BLaER1 (cell line): ENCODE measurements at regions not wholly inside any gene's neighbourhood (a gene's known extent, or its start where the extent isn't known, plus 50 kb on each side); places are given as distances from the start of the nearest gene placed in this dataset.
"Not testable (repeated sequence)": the region's sequence is repeated elsewhere in the genome, so short reads cannot be mapped to it uniquely, and the experiment has no call there.

ENCODE experiments used
- H3K27ac ChIP-seq: shearing (Covaris generic); formaldehyde crosslinking; 2 replicates; pipeline ENCODE4 v1.8.1; 2022
- H3K27me3 ChIP-seq: shearing (Covaris generic); formaldehyde crosslinking; 2 replicates; pipeline ENCODE4 v1.8.1; 2022
- H3K36me3 ChIP-seq: shearing (Covaris generic); formaldehyde crosslinking; 2 replicates; pipeline ENCODE4 v1.8.1; 2022
- H3K4me1 ChIP-seq: shearing (Covaris generic); formaldehyde crosslinking; 2 replicates; pipeline ENCODE4 v1.8.1; 2022
- H3K4me2 ChIP-seq: shearing (Covaris generic); formaldehyde crosslinking; 2 replicates; pipeline ENCODE4 v1.8.1; 2022
- H3K4me3 ChIP-seq: shearing (Covaris generic); formaldehyde crosslinking; 2 replicates; pipeline ENCODE4 v1.8.1; 2022
- H3K9ac ChIP-seq: shearing (Covaris generic); formaldehyde crosslinking; 2 replicates; pipeline ENCODE4 v1.8.1; 2022
- H3K9me3 ChIP-seq: shearing (Covaris generic); formaldehyde crosslinking; 2 replicates; pipeline ENCODE4 v1.8.1; 2022
- H4K20me1 ChIP-seq: shearing (Covaris generic); formaldehyde crosslinking; 2 replicates; pipeline ENCODE4 v1.8.1; 2022
- Cebpa-rat ChIP-seq: shearing (Covaris generic); IDR thresholded peaks from 2 replicates; pipeline ENCODE4 v1.8.1; 2022

DNA sequence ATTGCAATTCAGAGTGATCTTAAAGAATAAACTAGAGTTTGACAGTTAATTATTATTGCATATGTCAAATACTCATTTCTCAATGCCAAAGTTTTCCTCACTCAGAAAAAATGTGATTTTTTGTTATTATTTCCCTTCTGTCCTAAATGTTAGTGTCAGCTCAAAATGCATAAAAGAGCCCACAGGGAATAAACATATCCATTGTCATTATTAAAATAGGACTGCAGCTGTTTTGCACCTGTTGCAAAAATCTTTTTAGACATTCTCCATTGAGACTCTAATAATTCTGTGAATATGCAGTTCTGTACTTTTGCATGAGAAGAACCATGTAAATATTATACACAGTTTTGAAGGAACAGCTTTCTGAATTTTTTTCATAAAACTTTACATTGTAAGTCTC, 540.0 kb upstream of the SLC39A10 start:
- TF ChIP-seq Cebpa-rat = no peak
- H3K27ac ChIP-seq = no peak overlapping the region
- peaks cover 14% of the 10 kb centered on the region for H3K9me3 ChIP-seq
- H3K4me2 ChIP-seq = no peak overlapping the region
- no peaks in the 10 kb centered on the region for H3K27me3 ChIP-seq
- H3K4me1 ChIP-seq = no peaks in the 10 kb centered on the region
- no peaks in the 10 kb centered on the region for H3K36me3 ChIP-seq
- H4K20me1 ChIP-seq = no peaks in the 10 kb centered on the region
- H3K4me3 ChIP-seq = no peak overlapping the region
- H3K9ac ChIP-seq = no peak overlapping the region

DNA sequence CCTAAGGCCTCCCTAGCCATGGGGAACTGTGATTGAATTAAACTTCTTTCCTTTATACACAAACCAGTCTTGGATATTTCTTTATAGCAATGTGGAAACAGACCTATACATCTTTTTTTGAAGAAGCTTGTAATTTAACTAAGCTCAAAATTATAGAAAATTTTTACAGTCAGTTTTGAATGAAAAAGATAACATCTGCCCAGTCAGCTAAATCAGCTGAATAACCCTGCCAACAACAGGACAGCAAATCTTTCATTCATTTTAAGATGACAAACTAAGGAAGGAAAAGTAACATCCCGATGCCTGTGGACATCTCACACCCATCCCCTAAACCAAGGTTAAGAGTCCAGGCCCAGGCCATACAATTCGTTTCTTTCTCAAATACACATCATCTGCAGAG, 541.3 kb upstream of the SLC39A10 start:
- Histone ChIP-seq H3K9ac (no peak overlapping the region), H3K27ac (no peak overlapping the region), H3K4me2 (no peak overlapping the region), H3K4me1 (no peaks in the 10 kb centered on the region), H3K4me3 (no peak overlapping the region), H3K9me3 (peaks cover 14% of the 10 kb centered on the region), H3K36me3 (no peaks in the 10 kb centered on the region), H3K27me3 (no peaks in the 10 kb centered on the region), H4K20me1 (no peaks in the 10 kb centered on the region)
- no peak for TF ChIP-seq Cebpa-rat

DNA sequence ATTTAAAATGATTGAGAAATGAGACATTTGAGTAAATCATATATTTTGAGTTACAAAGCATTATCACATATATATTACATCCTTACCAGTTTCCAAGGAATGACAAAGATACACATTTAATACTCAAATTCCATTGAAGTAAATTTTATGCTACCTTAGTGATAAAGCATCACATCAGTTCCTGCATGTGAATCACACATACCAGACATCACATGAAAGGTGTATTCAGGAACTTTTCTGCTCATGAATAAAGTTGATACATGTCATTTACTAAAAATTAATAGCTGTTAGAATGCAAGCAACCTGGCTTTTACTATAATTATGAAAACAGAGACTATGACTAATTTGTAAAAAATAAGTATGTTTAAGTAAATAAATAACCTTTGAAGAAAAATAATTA, 548.8 kb upstream of the SLC39A10 start:
- Histone ChIP-seq H3K36me3 (no peaks in the 10 kb centered on the region), H3K27ac (no peak overlapping the region), H3K4me1 (no peaks in the 10 kb centered on the region), H3K4me2 (no peak overlapping the region), H3K9ac (no peak overlapping the region), H4K20me1 (no peaks in the 10 kb centered on the region), H3K4me3 (no peak overlapping the region), H3K27me3 (no peaks in the 10 kb centered on the region), H3K9me3 (no peaks in the 10 kb centered on the region)
- no peak for TF ChIP-seq Cebpa-rat

DNA sequence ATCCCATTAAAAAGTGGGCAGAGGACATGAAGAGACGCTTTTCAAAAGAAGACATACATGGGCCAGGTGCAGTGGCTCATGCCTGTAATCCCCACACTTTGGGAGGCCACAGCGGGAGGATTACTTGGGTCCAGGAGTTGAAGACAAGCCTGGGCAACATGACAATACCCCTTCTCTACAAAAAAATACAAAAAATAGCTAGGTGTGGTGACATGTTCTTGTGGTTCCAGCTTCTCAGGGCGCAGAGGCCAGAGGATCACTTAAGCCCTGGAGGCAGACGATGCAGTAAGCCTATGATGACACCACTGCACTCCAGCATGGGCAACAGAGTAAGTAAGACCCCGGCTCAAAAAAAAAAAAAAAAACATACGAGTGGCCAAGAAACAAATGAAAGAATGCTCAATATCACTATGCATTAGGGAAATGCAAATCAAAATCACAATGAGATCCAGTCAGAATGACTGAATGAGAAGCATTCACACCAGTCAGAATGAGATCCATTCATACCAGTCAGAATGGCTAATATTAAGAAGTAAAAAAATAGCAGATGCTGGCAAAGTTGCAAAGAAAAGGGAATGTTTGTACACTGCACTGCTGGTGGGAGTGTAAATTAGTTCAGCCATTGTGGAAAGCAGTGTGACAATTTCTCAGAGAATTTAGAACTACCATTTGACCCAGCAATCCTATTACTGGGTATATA, 550.2 kb upstream of the SLC39A10 start:
- H3K27me3 ChIP-seq = no peaks in the 10 kb centered on the region
- H3K36me3 ChIP-seq = no peaks in the 10 kb centered on the region
- H3K4me3 ChIP-seq = no peak overlapping the region
- H3K27ac ChIP-seq = no peak overlapping the region
- TF ChIP-seq Cebpa-rat = no peak
- H3K9ac ChIP-seq = no peak overlapping the region
- H3K4me2 ChIP-seq = no peak overlapping the region
- H3K9me3 ChIP-seq = no peaks in the 10 kb centered on the region
- no peaks in the 10 kb centered on the region for H4K20me1 ChIP-seq
- H3K4me1 ChIP-seq = peaks cover 7% of the 10 kb centered on the region

DNA sequence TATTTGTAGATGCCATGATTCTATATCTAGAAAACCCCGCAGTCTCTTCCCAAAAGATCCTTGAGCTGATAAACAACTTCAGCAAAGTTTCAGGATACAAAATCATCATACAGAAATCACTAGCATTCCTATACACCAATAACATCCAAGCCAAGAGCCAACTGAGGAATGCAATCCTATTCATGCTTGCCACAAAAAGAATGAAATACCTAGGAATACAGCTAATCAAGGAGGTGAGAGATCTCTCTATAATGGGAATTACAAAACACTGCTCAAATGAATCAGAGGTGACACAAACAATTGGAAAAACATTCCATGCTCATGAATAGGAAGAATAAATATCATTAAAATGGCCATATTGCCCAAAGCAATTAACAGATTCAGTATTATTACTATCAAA, 551.4 kb upstream of the SLC39A10 start:
- H3K9ac ChIP-seq = no peak overlapping the region
- H3K9me3 ChIP-seq = no peaks in the 10 kb centered on the region
- no peak overlapping the region for H3K4me3 ChIP-seq
- no peaks in the 10 kb centered on the region for H3K36me3 ChIP-seq
- H3K27ac ChIP-seq = no peak overlapping the region
- no peak overlapping the region for H3K4me2 ChIP-seq
- no peaks in the 10 kb centered on the region for H4K20me1 ChIP-seq
- H3K27me3 ChIP-seq = no peaks in the 10 kb centered on the region
- TF ChIP-seq Cebpa-rat = no peak
- peaks cover 14% of the 10 kb centered on the region for H3K4me1 ChIP-seq

DNA sequence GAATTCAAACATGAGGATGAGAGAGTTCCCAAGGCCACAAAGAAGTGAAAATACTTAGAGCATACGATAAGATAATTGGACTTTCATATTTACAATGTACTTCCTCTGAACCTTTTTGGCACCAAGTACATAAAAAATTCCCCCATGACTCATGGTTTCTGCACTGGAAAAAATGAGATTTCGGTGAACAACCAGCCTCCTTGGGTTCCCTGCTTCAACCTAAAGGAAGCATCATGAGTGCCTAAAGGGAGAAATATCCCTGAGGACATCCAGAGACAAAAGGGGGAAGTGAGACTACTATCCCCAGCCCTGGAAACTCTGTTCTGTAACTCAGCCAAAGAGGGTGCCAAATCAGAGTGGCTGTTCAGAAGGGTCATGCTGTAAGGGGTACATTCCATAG, 562.7 kb upstream of the SLC39A10 start:
- no peak for TF ChIP-seq Cebpa-rat

DNA sequence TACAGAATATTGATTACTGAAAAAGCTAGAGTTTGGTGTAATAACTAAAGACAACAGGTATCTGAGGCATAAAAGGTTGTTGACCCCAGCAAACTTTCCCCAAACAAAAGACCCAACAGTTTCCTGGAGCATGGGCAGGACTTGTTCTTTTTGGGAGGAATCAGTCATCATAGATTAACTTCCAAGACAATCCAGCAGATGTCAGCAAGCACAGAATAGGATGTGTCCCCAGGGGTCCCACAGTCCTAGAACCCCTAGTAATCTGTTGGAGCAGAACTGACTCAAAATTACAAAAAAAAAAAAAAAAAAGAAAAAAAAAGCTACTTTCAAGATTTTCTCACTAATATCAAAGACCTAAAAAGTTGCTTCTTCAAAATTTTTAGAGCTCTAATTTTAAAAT, 564.7 kb upstream of the SLC39A10 start:
- Histone ChIP-seq H3K4me3 (no peak overlapping the region), H3K9me3 (no peaks in the 10 kb centered on the region), H3K4me2 (no peak overlapping the region), H3K27ac (no peak overlapping the region), H4K20me1 (no peaks in the 10 kb centered on the region), H3K27me3 (no peaks in the 10 kb centered on the region), H3K36me3 (no peaks in the 10 kb centered on the region), H3K9ac (no peak overlapping the region), H3K4me1 (no peaks in the 10 kb centered on the region)
- no peak for TF ChIP-seq Cebpa-rat

More for the DNA sequence above, 562.7 kb upstream of the SLC39A10 start:
- Histone ChIP-seq H3K36me3 (no peaks in the 10 kb centered on the region), H3K4me1 (no peaks in the 10 kb centered on the region), H3K9ac (no peak overlapping the region), H3K27me3 (no peaks in the 10 kb centered on the region), H4K20me1 (no peaks in the 10 kb centered on the region), H3K9me3 (no peaks in the 10 kb centered on the region), H3K27ac (no peak overlapping the region), H3K4me2 (no peak overlapping the region), H3K4me3 (no peak overlapping the region)

DNA sequence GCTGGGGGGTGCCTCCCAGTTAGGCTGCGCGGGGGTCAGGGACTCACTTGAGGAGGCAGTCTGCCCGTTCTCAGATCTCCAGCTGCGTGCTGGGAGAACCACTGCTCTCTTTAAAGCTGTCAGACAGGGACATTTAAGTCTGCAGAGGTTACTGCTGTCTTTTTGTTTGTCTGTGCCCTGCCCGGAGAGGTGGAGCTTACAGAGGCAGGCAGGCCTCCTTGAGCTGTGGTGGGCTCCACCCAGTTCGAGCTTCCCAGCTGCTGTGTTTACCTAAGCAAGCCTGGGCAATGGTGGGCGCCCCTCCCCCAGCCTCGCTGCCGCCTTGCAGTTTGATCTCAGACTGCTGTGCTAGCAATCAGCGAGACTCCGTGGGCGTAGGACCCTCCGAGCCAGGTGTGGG, 584.2 kb upstream of the SLC39A10 start:
- H3K9ac ChIP-seq, H3K9me3 ChIP-seq, H3K27ac ChIP-seq, H3K4me3 ChIP-seq, H3K4me1 ChIP-seq, H3K4me2 ChIP-seq, H4K20me1 ChIP-seq, H3K27me3 ChIP-seq, H3K36me3 ChIP-seq: not testable (repeated sequence)

DNA sequence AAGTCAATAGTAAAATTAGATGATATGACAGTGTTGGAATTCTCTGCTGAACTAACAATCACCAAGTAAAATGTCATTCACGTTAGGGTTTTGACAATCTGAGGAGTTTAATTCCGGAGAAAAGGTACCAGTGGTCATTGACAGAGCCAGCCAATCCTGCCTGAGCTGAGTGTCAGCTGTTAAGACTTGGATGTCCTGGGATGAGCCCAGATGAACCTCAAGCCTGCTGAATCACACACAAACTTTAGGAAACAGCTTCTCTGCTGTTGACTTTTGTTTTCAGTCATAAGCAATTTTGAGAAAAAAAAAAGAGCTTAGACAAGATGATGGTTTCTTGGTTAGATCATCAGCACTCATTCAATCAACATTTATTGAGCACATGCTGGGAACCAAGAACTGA, 600.0 kb upstream of the SLC39A10 start:
- Histone ChIP-seq H3K27ac (no peak overlapping the region), H3K4me1 (no peaks in the 10 kb centered on the region), H3K27me3 (no peaks in the 10 kb centered on the region), H3K4me3 (no peak overlapping the region), H4K20me1 (no peaks in the 10 kb centered on the region), H3K9ac (no peak overlapping the region), H3K36me3 (no peaks in the 10 kb centered on the region), H3K4me2 (no peak overlapping the region), H3K9me3 (no peaks in the 10 kb centered on the region)
- no peak for TF ChIP-seq Cebpa-rat

DNA sequence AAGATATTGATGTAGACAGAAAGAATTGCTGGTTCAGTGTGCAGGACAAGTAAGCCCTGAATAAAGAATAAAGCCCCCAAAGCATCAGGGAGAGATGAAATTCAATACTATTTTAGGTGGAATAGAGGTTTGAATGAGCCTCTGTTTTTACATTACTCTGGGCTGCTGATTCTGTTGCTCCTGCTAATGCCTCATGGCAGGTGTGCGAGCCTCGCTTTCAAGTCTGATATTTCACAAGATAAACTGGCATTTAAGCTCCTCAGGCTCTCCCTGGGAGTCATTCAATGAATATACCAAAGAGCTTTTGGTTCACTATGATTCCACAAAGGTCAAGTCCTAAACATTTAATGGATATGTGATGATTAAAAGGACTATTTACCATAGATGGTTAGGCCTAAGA, 601.0 kb upstream of the SLC39A10 start:
- H4K20me1 ChIP-seq = no peaks in the 10 kb centered on the region
- H3K27ac ChIP-seq = no peak overlapping the region
- no peaks in the 10 kb centered on the region for H3K9me3 ChIP-seq
- H3K9ac ChIP-seq = no peak overlapping the region
- no peak overlapping the region for H3K4me2 ChIP-seq
- H3K4me3 ChIP-seq = no peak overlapping the region
- H3K4me1 ChIP-seq = no peaks in the 10 kb centered on the region
- H3K27me3 ChIP-seq = no peaks in the 10 kb centered on the region
- no peaks in the 10 kb centered on the region for H3K36me3 ChIP-seq
- TF ChIP-seq Cebpa-rat = no peak

DNA sequence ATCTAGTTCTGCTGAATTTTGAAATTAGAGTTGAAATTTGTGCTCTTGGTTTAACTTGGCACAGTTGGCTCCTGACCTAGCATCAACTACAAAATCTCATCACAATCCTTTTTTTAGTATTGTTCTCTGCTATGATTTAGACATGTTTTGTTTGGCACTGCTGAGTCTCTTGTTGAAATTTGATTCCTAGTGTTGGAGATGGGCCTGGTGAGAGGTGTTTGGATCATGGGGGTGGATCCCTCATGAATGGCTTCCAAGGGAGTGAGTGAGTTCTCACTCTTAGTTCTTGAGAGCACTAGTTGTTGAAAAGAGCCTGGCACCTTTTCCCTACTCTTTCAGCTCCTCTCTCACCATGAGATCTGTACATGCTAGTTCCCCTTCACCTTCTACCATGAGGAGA, 605.6 kb upstream of the SLC39A10 start:
- Histone ChIP-seq H3K36me3 (no peaks in the 10 kb centered on the region), H3K4me2 (no peak overlapping the region), H4K20me1 (no peaks in the 10 kb centered on the region), H3K4me3 (no peak overlapping the region), H3K27ac (no peak overlapping the region), H3K9me3 (no peaks in the 10 kb centered on the region), H3K4me1 (no peaks in the 10 kb centered on the region), H3K27me3 (no peaks in the 10 kb centered on the region), H3K9ac (no peak overlapping the region)
- no peak for TF ChIP-seq Cebpa-rat
